ENCODE measurements at regions not wholly inside any gene's neighbourhood (a gene's known extent, or its start where the extent isn't known, plus 50 kb on each side); places are given as distances from the start of the nearest gene placed in this dataset.

GRCh38 chr17:52789829-52790228, 631.3 kb upstream of the CA10 start:
- TF ChIP-seq GLIS3 (CRISPR knock-in tag; IDR thresholded peaks at IDR 0.05), result no peak
- no peak for TF ChIP-seq ESRRG (CRISPR knock-in tag; IDR thresholded peaks at IDR 0.05)
- no peak for TF ChIP-seq RARB (CRISPR knock-in tag; IDR thresholded peaks at IDR 0.05)
- no peak for TF ChIP-seq PPARA (CRISPR knock-in tag; IDR thresholded peaks at IDR 0.05; ENCODE audit: borderline replicate concordance)
- TF ChIP-seq SNAI2 (CRISPR knock-in tag; IDR thresholded peaks at IDR 0.05), result no peak
- TF ChIP-seq BACH2 (CRISPR knock-in tag; IDR thresholded peaks at IDR 0.05; ENCODE audit: borderline replicate concordance), result no peak
- no peak for TF ChIP-seq CREB5 (CRISPR knock-in tag; IDR thresholded peaks at IDR 0.05; ENCODE audit: low read depth)
- TF ChIP-seq ZNF8 (CRISPR knock-in tag; IDR thresholded peaks at IDR 0.05), result no peak
- no peak for TF ChIP-seq ARNTL (CRISPR knock-in tag; IDR thresholded peaks at IDR 0.05; ENCODE audit: borderline replicate concordance, low read depth)
- TF ChIP-seq CSDC2 (CRISPR knock-in tag; IDR thresholded peaks at IDR 0.05), result no peak
- no peak for TF ChIP-seq OSR1 (CRISPR knock-in tag; IDR thresholded peaks at IDR 0.05)
- no peak for TF ChIP-seq TSHZ2 (CRISPR knock-in tag; IDR thresholded peaks at IDR 0.05)
- TF ChIP-seq ZC3H10 (CRISPR knock-in tag; IDR thresholded peaks at IDR 0.05), result no peak
- no peak for TF ChIP-seq ZFP3 (CRISPR knock-in tag; IDR thresholded peaks at IDR 0.05)
- no peak for TF ChIP-seq ZFP30 (CRISPR knock-in tag; IDR thresholded peaks at IDR 0.05)
- TF ChIP-seq CSRNP3 (CRISPR knock-in tag; IDR thresholded peaks at IDR 0.05), result no peak
- TF ChIP-seq TOX (CRISPR knock-in tag; IDR thresholded peaks at IDR 0.05; ENCODE audit: borderline replicate concordance), result no peak
- TF ChIP-seq ZNF70 (CRISPR knock-in tag; IDR thresholded peaks at IDR 0.05), result no peak
- ATAC-seq, result no peak

- TF ChIP-seq ESRRG (CRISPR knock-in tag; IDR thresholded peaks at IDR 0.05) (no peak), ZFP30 (CRISPR knock-in tag; IDR thresholded peaks at IDR 0.05) (no peak), TCF4 (CRISPR knock-in tag; IDR thresholded peaks at IDR 0.05; ENCODE audit: borderline replicate concordance) (no peak), CSDC2 (CRISPR knock-in tag; IDR thresholded peaks at IDR 0.05) (no peak)
- no peak for ATAC-seq
Observed at GRCh38 chr17:52776234-52776633, 617.7 kb upstream of the CA10 start.

- no peak for ATAC-seq
- TF ChIP-seq ISL1 (CRISPR knock-in tag; IDR thresholded peaks at IDR 0.05) (no peak), CSRNP3 (CRISPR knock-in tag; IDR thresholded peaks at IDR 0.05) (no peak), RARB (CRISPR knock-in tag; IDR thresholded peaks at IDR 0.05) (no peak), POU6F1 (CRISPR knock-in tag; IDR thresholded peaks at IDR 0.05; ENCODE audit: borderline replicate concordance, low read depth) (no peak), ESRRG (CRISPR knock-in tag; IDR thresholded peaks at IDR 0.05) (no peak), ZNF565 (CRISPR knock-in tag; conservative IDR thresholded peaks at IDR 0.05; ENCODE audit: low read depth) (no peak), TSHZ2 (CRISPR knock-in tag; IDR thresholded peaks at IDR 0.05) (no peak), ZFP3 (CRISPR knock-in tag; IDR thresholded peaks at IDR 0.05) (no peak), TCF4 (CRISPR knock-in tag; IDR thresholded peaks at IDR 0.05; ENCODE audit: borderline replicate concordance) (no peak), ZFP30 (CRISPR knock-in tag; IDR thresholded peaks at IDR 0.05) (no peak), SNAI2 (CRISPR knock-in tag; IDR thresholded peaks at IDR 0.05) (no peak), PATZ1 (CRISPR knock-in tag; IDR thresholded peaks at IDR 0.05; ENCODE audit: borderline replicate concordance) (no peak), OSR1 (CRISPR knock-in tag; IDR thresholded peaks at IDR 0.05) (no peak), CSDC2 (CRISPR knock-in tag; IDR thresholded peaks at IDR 0.05) (no peak), CREB5 (CRISPR knock-in tag; IDR thresholded peaks at IDR 0.05; ENCODE audit: low read depth) (no peak), TOX (CRISPR knock-in tag; IDR thresholded peaks at IDR 0.05; ENCODE audit: borderline replicate concordance) (no peak)
Observed at GRCh38 chr17:52762794-52763167, 604.3 kb upstream of the CA10 start.

Measured in SK-N-SH treated with all-trans-retinoic acid at 6 μM for 48 hours (cell line).